Loucy (cell line): ENCODE measurements at regions not wholly inside any gene's neighbourhood (a gene's known extent, or its start where the extent isn't known, plus 50 kb on each side); places are given as distances from the start of the nearest gene placed in this dataset.

Experiments used
- CTCF ChIP-seq: fragments of 200-600 bp; sonication (generic); conservative IDR thresholded peaks from 2 replicates; pipeline ENCODE4 v1.5.1; 2014; ENCODE audit warnings: mild to moderate bottlenecking, antibody characterized with exemption, low read length
- EZH2phosphoT487 ChIP-seq: fragments of 200-600 bp; IDR thresholded peaks from 2 replicates; pipeline ENCODE4 v1.6.1; 2018; ENCODE audit warnings: antibody characterized with exemption, mild to moderate bottlenecking, moderate library complexity, borderline replicate concordance

GRCh38 chr7:145795132-145795531 lies 321.5 kb upstream of the CNTNAP2 start:
- TF ChIP-seq CTCF (no peak), EZH2phosphoT487 (no peak)
